ENCODE measurements at regions not wholly inside any gene's neighbourhood (a gene's known extent, or its start where the extent isn't known, plus 50 kb on each side); places are given as distances from the start of the nearest gene placed in this dataset.
A peak's percentile ranks its signal among the peaks of the same experiment; 100 is the strongest.

DNA sequence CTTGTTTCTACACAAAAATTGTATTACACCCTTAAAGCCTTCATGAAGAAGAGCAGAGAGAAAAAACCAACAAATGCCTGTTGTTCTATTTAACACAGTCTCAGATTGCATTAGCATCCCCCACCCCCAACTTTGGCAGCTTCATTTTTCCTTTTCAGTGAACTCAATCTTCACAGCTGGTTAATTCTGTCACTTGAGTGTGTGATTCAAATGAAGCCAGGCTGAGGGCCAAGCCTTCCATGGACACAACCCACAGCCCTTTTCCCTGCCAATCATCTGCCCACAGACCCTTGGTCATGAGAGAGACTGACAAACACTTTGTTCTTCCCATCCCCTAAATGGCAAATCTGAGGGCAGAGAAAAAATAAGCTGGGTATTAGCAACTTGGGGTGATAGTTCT is 217.5 kb upstream of the NMUR2 start:
- H3K27ac ChIP-seq, result no peak overlapping the region
- H3K36me3 ChIP-seq, result no peaks in the 10 kb centered on the region
- H3K27me3 ChIP-seq, result no peaks in the 10 kb centered on the region
- no peak for ATAC-seq
- H3K4me3 ChIP-seq, result no peak overlapping the region
- TF ChIP-seq EP300 (IDR thresholded peaks at IDR 0.05) (no peak), POLR2AphosphoS5 (IDR thresholded peaks at IDR 0.05) (no peak), POLR2A (IDR thresholded peaks at IDR 0.05) (no peak)
- TF ChIP-seq, protein P1, sequence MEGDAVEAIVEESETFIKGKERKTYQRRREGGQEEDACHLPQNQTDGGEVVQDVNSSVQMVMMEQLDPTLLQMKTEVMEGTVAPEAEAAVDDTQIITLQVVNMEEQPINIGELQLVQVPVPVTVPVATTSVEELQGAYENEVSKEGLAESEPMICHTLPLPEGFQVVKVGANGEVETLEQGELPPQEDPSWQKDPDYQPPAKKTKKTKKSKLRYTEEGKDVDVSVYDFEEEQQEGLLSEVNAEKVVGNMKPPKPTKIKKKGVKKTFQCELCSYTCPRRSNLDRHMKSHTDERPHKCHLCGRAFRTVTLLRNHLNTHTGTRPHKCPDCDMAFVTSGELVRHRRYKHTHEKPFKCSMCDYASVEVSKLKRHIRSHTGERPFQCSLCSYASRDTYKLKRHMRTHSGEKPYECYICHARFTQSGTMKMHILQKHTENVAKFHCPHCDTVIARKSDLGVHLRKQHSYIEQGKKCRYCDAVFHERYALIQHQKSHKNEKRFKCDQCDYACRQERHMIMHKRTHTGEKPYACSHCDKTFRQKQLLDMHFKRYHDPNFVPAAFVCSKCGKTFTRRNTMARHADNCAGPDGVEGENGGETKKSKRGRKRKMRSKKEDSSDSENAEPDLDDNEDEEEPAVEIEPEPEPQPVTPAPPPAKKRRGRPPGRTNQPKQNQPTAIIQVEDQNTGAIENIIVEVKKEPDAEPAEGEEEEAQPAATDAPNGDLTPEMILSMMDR (IDR thresholded peaks at IDR 0.05), result no peak
- no peaks in the 10 kb centered on the region for H3K4me1 ChIP-seq
- H3K9me3 ChIP-seq, result no peaks in the 10 kb centered on the region

DNA sequence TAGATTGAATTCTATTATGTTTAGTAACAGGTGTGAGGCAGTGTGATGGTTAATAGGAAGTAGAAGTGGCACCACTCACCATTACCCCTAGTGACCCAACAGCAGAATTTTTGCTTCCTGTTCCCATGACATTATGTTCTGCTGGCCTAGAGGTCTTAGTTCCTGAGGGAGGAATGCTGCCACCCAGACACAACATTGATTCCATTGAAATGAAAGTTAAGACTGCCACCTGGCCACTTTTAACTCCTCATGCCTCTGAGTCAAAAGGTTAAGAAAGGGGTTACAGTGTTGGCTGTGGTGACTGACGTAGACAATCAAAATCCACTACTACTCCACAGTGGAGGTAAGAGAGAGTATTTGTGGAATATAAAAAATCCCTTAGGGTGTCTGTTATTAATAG is 218.9 kb upstream of the NMUR2 start:
- WGBS, 2 donors (ENCODE audit: low coverage in 1 of 2), result 83% methylated on average over 1 of the region's 1 CpG; no CpG with 5 or more reads in 1 of the 2 donors
- no peaks in the 10 kb centered on the region for H3K27me3 ChIP-seq
- no peaks in the 10 kb centered on the region for H3K9me3 ChIP-seq
- no peak for ATAC-seq
- TF ChIP-seq EP300 (IDR thresholded peaks at IDR 0.05) (no peak), POLR2A (IDR thresholded peaks at IDR 0.05) (no peak), POLR2AphosphoS5 (IDR thresholded peaks at IDR 0.05) (no peak)
- TF ChIP-seq, protein P1 (IDR thresholded peaks at IDR 0.05), result no peak
- H3K27ac ChIP-seq, result no peak overlapping the region
- H3K4me3 ChIP-seq, result no peak overlapping the region
- H3K4me1 ChIP-seq, result no peaks in the 10 kb centered on the region
- no peaks in the 10 kb centered on the region for H3K36me3 ChIP-seq

DNA sequence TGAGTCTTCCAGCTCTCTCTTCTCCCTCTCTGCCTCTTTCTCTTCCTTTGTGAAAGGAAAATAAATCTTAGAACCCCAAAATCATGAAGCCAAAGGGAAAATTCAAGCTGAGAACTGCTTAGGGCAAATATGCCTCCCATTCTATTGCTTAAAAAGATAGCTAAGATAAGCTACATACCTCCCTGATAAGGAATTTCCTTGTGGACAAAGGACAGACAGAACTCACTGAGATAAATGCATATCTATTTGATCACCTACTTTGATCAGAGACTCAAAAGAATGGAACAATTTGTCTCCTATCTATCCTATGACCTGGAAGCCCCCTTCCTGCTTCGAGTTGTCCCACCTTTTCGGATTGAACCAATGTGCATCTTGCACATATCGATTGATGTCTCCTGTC is 220.6 kb upstream of the NMUR2 start:
- no peak overlapping the region for H3K4me3 ChIP-seq
- no peak overlapping the region for H3K27ac ChIP-seq
- no peak for ATAC-seq
- no peaks in the 10 kb centered on the region for H3K36me3 ChIP-seq
- TF ChIP-seq POLR2AphosphoS5 (IDR thresholded peaks at IDR 0.05), result no peak
- no peak for TF ChIP-seq POLR2A (IDR thresholded peaks at IDR 0.05)
- no peak for TF ChIP-seq EP300 (IDR thresholded peaks at IDR 0.05)
- TF ChIP-seq, protein P1 (IDR thresholded peaks at IDR 0.05), result no peak
- no peaks in the 10 kb centered on the region for H3K9me3 ChIP-seq
- no peaks in the 10 kb centered on the region for H3K27me3 ChIP-seq
- 80 to 93% methylated on average over 3 of the region's 3 CpGs for WGBS, 2 donors (ENCODE audit: low coverage in 1 of 2)
- no peaks in the 10 kb centered on the region for H3K4me1 ChIP-seq

DNA sequence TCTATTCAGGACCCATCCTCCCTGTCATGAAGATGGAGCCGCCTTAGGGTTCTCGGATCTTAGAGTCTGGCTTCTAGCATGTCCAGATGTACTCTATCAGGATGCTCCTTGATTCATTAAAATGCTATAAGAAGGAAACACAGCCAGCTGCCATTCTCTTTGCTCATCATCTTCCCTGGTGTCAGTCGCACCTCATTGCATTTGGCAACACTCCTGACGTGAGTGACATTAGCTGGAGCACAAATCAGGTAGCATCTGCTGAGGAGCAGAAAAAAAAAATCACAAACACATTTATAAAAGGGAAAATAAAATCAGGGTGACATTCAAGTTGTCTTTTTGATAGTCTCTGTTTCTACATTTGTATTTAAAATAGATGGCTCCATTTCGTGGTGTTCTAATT is 226.1 kb upstream of the NMUR2 start:
- peaks cover 3 to 32% (median 5%) of the 10 kb centered on the region in 3 donors for H3K4me1 ChIP-seq
- ATAC-seq, result no peak
- WGBS, 2 donors (ENCODE audit: low coverage in 1 of 2), result 53 to 83% methylated on average over 5 of the region's 5 CpGs
- H3K36me3 ChIP-seq, result no peaks in the 10 kb centered on the region
- H3K27me3 ChIP-seq, result no peaks in the 10 kb centered on the region
- no peak overlapping the region for H3K4me3 ChIP-seq
- peak overlapping the region in 1 of 4 donors; percentile 63 for H3K27ac ChIP-seq
- H3K9me3 ChIP-seq, result no peaks in the 10 kb centered on the region
- TF ChIP-seq POLR2AphosphoS5 (IDR thresholded peaks at IDR 0.05), result no peak
- no peak for TF ChIP-seq EP300 (IDR thresholded peaks at IDR 0.05)
- no peak for TF ChIP-seq POLR2A (IDR thresholded peaks at IDR 0.05)
- TF ChIP-seq, protein P1 (IDR thresholded peaks at IDR 0.05), result no peak

DNA sequence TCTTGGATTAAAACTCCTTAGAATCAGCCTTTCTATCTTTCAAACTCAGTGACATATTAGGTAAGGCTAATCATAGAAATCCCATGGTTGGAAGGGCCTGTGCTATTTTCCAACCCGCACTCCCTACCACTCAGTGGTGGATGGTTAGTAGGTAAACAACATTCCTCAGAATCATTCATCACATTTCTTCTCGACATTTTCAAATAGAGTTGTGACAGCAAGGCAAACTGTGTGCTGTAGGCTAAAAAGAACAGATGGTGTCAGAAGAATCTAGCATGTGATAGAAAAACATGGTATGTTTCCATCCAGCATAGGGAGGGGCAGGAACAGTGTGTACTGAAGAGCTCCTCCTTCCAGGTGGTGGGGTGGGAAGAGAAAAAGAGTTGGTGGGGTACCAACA is 227.3 kb upstream of the NMUR2 start:
- Histone ChIP-seq H3K27me3 (no peaks in the 10 kb centered on the region), H3K4me3 (no peak overlapping the region), H3K27ac (peak overlapping the region in 3 of 4 donors; percentile 39 to 65 (median 63)), H3K9me3 (no peaks in the 10 kb centered on the region), H3K4me1 (peaks cover 3 to 32% (median 5%) of the 10 kb centered on the region in 3 donors), H3K36me3 (no peaks in the 10 kb centered on the region)
- peak; percentile 80 for ATAC-seq
- TF ChIP-seq POLR2A (IDR thresholded peaks at IDR 0.05), result no peak
- WGBS, 2 donors (ENCODE audit: low coverage in 1 of 2), result 17 to 22% methylated on average over 2 of the region's 2 CpGs

DNA sequence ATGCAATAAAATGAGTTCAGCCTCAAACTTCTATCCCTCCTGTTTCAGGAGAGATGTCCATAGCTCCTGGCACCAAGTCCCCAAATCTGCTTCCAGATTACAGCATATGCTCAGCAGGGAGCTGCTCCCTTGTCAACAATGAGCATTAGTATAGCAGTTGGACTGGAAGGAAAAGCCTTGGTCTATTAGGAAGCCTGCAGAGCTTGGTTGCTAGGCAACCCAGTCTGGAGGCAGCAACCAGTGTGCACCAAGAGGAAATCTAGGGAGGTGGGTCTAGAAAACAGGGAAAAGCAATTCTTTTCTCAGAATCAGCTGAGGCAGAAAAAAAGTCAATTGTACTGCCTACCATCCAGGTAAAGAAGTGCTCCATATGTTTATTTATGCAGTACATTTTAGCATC is 229.5 kb upstream of the NMUR2 start:
- no peak for ATAC-seq
- TF ChIP-seq POLR2A (IDR thresholded peaks at IDR 0.05) (no peak), EP300 (IDR thresholded peaks at IDR 0.05) (no peak), POLR2AphosphoS5 (IDR thresholded peaks at IDR 0.05) (no peak)
- TF ChIP-seq, protein P1 (IDR thresholded peaks at IDR 0.05), result no peak
- Histone ChIP-seq H3K27ac (no peak overlapping the region), H3K27me3 (no peaks in the 10 kb centered on the region), H3K4me3 (no peak overlapping the region), H3K4me1 (peaks cover 3 to 32% (median 5%) of the 10 kb centered on the region in 3 donors), H3K9me3 (no peaks in the 10 kb centered on the region), H3K36me3 (no peaks in the 10 kb centered on the region)
